K562 (cell line): ENCODE measurements at regions not wholly inside any gene's neighbourhood (a gene's known extent, or its start where the extent isn't known, plus 50 kb on each side); places are given as distances from the start of the nearest gene placed in this dataset.

Experiments used
- CXXC5 ChIP-seq: fragments of 250-450 bp; sonication (Bioruptor Pico); IDR thresholded peaks from 2 replicates; pipeline ENCODE4 v1.8.0; 2022; ENCODE audit warnings: inconsistent platforms, mild to moderate bottlenecking, moderate library complexity
- DMBX1 ChIP-seq: fragments of 250-450 bp; sonication (Bioruptor Pico); IDR thresholded peaks from 2 replicates; pipeline ENCODE4 v1.8.0; 2022; ENCODE audit warnings: inconsistent platforms, mild to moderate bottlenecking, moderate library complexity, borderline replicate concordance
- ELF1 ChIP-seq: fragments of 200-800 bp; sonication (Bioruptor generic); IDR thresholded peaks from 2 replicates; pipeline ENCODE4 v1.6.1; 2016; ENCODE audit warnings: missing genetic modification characterization, missing compliant biosample characterization
- PRDM10 ChIP-seq: fragments of 450-650 bp; IDR thresholded peaks from 2 replicates; pipeline ENCODE4 v1.6.1; 2018; ENCODE audit not compliant: partially characterized antibody
- RNF2 ChIP-seq: sonication (generic); IDR thresholded peaks from 2 replicates; pipeline ENCODE4 v1.6.1; 2016
- SFPQ ChIP-seq: fragments of 200-400 bp; formaldehyde crosslinking; IDR thresholded peaks from 2 replicates; pipeline ENCODE4 v1.6.1; 2017; ENCODE audit warnings: mild to moderate bottlenecking, low read depth, low read length, moderate library complexity
- SMARCA5 ChIP-seq: fragments of 450-650 bp; IDR thresholded peaks from 2 replicates; pipeline ENCODE4 v1.6.1; 2016
- ZBTB40 ChIP-seq, 2 experiments: fragments of 450-650 bp in 1 of 2; sonication (generic) in 1 of 2; formaldehyde crosslinking in 1 of 2; IDR thresholded peaks; 2 replicates each; pipeline versions ENCODE4 v1.7.1 to v1.9.0; 2016 to 2022; ENCODE audit warnings: inconsistent platforms in 1 of 2, mild to moderate bottlenecking in 1 of 2, missing genetic modification reagents in 1 of 2
- ZNF592 ChIP-seq: fragments of 450-650 bp; IDR thresholded peaks from 2 replicates; pipeline ENCODE4 v1.6.1; 2017; ENCODE audit warnings: antibody characterized with exemption, mild to moderate bottlenecking

- no peak for TF ChIP-seq ZBTB40 (IDR thresholded peaks at IDR 0.05)
- no peak for TF ChIP-seq ZBTB40 (CRISPR knock-in tag; IDR thresholded peaks at IDR 0.05)
- no peak for TF ChIP-seq SMARCA5
- no peak for TF ChIP-seq DMBX1 (CRISPR knock-in tag)
- TF ChIP-seq SFPQ, result no peak
- TF ChIP-seq CXXC5, result no peak
- no peak for TF ChIP-seq RNF2
- no peak for TF ChIP-seq PRDM10
- TF ChIP-seq ELF1 (tag), result no peak
- TF ChIP-seq ZNF592, result no peak
Observed at GRCh38 chr1:82593561-82593960, 792.8 kb downstream of the ADGRL2 start (continued).
